B cell (primary cell): ENCODE measurements at regions not wholly inside any gene's neighbourhood (a gene's known extent, or its start where the extent isn't known, plus 50 kb on each side); places are given as distances from the start of the nearest gene placed in this dataset.

Source experiments
- EZH2 ChIP-seq: IDR thresholded peaks from 2 replicates; pipeline ENCODE4 v1.6.1; 2012; ENCODE audit warnings: borderline replicate concordance, low read depth, mild to moderate bottlenecking, moderate library complexity, low read length; ENCODE audit not compliant: insufficient read depth, poor library complexity, severe bottlenecking
- TF ChIP-seq, protein P1 (sequence below): fragments of 200-600 bp; IDR thresholded peaks from one replicate; pipeline ENCODE4 v1.8.0; 2022; ENCODE audit warnings: antibody characterized with exemption, mild to moderate bottlenecking

DNA sequence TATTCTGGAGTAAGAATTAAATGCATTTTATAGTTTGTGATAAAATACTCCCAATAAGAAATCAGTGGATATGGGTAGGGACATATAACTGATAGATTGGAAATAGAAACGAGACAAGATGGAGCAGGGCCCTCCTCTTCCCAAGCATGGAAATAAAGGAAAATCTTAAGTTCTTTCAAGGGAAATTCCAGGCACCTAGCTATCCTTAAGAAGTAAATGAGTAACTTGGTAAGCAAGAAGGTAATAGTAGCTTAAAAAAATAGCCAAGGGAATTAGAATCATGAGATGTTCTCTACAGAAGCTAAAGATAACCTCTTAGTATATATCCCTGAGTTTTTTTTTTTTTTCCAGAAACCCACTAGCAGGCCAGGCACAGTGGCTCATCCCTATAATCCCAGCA lies 105.5 kb upstream of the FAM3C start:
- TF ChIP-seq, protein P1, sequence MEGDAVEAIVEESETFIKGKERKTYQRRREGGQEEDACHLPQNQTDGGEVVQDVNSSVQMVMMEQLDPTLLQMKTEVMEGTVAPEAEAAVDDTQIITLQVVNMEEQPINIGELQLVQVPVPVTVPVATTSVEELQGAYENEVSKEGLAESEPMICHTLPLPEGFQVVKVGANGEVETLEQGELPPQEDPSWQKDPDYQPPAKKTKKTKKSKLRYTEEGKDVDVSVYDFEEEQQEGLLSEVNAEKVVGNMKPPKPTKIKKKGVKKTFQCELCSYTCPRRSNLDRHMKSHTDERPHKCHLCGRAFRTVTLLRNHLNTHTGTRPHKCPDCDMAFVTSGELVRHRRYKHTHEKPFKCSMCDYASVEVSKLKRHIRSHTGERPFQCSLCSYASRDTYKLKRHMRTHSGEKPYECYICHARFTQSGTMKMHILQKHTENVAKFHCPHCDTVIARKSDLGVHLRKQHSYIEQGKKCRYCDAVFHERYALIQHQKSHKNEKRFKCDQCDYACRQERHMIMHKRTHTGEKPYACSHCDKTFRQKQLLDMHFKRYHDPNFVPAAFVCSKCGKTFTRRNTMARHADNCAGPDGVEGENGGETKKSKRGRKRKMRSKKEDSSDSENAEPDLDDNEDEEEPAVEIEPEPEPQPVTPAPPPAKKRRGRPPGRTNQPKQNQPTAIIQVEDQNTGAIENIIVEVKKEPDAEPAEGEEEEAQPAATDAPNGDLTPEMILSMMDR, result no peak
- TF ChIP-seq EZH2, result no peak
